Activated CD4-positive, alpha-beta T cell treated with anti-CD3 and anti-CD28 coated beads, Interleukin-2, Interleukin-4, amounts not matched to agents 100 ng/mL and 50 ng/mL, durations not matched to agents 16 hours and 8 hours (primary cell): ENCODE measurements at regions not wholly inside any gene's neighbourhood (a gene's known extent, or its start where the extent isn't known, plus 50 kb on each side); places are given as distances from the start of the nearest gene placed in this dataset.

ENCODE experiments used
- DNase-seq: peaks from one replicate; pipeline ENCODE4 v3.0.0-alpha.2; 2020; ENCODE audit warnings: low spot score

- no peak for DNase-seq
These were observed 696.3 kb downstream of the NR2F2 start for GRCh38 chr15:97026781-97027180.

GRCh38 chr15:97027772-97028171 is 697.3 kb downstream of the NR2F2 start:
- DNase-seq: no peak

DNA sequence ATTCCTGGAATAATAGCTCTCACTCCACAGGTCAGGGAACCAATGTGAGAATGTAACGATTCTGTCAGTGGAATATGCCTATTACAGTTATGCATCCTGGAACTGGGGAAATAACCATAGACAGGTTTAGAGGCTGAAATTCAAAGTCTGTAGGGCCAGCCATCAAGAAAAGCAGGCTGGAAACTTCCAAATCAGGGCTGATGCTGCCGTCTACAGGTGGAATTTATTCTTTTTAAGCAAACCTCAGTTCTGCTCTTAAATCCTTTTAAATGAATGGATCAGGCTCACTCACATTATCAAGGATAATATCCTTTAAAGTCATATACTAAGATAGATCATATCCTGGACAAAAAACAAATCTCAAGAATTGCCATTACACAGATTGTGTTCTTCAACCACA is 699.8 kb downstream of the NR2F2 start:
- no peak for DNase-seq

DNA sequence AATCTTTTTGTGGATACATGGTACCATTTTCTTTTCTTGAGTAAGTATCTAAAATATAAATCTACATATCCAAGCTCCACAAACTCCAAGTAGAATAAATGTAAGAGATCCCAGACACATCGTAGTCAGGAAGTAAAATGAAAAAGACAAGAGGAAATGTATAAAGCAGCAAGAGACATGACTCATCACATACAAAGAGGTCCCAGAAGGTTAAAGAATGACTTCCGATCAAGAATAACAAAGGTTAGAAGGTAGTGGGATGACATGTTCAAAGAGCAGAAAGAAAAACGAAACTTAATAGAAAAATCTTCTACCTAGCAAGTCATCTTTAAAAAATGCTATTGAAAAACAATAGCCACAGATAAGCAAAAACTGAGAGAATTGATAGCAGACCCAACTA is 705.8 kb downstream of the NR2F2 start:
- DNase-seq: no peak

- DNase-seq: no peak
These were observed 706.6 kb downstream of the NR2F2 start for GRCh38 chr15:97037080-97037479.

- no peak for DNase-seq
These were observed 715.3 kb downstream of the NR2F2 start for GRCh38 chr15:97045666-97046421.

DNA sequence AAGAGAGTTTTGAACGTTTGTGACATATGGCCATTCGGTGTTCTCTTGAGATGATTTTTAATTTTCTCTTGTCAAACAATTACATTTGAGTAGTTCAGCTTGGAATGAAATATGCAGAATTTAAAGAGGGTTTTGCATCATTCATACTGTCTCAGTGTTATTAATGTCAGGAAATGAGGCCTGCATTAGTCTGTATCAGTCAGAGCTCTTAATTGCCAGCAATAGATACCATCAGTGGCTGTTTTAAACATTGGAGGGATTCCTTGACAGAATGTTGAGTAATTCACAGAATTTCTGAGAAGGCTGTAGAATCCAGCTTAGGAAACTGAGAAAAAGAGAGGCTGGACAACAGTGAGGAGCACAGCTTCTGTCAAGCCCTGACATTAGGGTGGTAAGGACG is 722.0 kb downstream of the NR2F2 start:
- DNase-seq: no peak

DNA sequence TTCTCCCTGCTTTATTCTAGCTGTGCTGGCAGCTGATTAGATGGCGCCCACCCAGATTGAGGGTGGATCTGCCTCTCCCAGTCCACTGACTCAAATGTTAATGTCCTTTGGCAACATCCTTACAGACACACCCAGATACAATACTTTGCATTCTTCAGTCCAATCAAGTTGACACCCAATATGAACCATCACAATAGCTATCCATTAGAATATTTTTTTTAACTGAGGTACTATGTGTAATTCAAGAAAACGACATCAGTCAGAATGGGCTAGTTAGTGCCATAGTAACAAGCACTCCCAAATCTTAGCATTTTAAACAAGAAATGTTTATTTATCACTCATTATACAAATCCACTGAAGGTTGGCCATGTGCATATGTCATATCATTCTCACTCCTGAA is 723.1 kb downstream of the NR2F2 start:
- DNase-seq: no peak

- no peak for DNase-seq
These were observed 727.0 kb downstream of the NR2F2 start for GRCh38 chr15:97057503-97057902.

GRCh38 chr15:97059281-97059680 is 728.8 kb downstream of the NR2F2 start:
- no peak for DNase-seq

- DNase-seq: no peak
These were observed 730.9 kb downstream of the NR2F2 start for GRCh38 chr15:97061392-97061791.

DNA sequence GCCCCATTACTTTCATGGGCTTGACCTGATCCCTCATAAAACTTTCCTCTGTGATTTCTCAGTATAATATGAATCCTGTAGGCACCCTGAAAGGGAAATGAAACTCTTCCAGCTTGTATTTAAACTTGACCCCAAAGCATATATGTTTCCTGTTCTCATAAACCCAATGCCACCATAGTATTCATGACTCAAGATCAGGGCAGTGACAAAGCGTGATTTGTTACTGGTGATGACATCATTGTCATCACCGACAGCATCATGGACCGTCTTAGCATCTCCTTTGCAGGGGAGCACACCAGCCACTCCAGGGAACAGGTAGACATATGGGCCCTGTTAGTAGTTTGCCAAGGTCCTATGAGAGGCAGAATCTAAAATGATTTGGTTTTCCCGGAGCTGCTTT is 741.2 kb downstream of the NR2F2 start:
- DNase-seq: no peak

DNA sequence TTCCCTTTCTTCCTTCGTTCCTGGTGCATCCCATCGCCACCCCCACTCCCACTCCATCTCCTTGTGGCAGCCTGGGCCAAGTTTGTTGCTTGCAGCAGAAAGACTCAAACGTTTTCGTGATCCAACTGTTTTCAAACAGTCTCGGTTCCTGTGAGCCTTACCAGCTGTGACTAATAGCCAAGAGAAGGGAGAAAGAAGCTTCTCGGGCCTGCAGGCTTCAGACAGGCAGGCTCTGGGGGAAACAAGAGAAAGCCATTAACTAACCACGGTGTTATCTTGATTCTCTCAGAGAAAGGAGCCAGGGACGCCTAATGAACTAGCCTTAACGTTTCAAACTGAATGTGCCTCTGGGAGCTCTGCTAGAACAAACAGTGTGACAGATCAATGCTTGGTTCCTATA is 742.0 kb downstream of the NR2F2 start:
- DNase-seq: no peak

GRCh38 chr15:97076011-97076410 is 745.5 kb downstream of the NR2F2 start:
- no peak for DNase-seq

GRCh38 chr15:97077975-97078374 is 747.5 kb downstream of the NR2F2 start:
- no peak for DNase-seq

DNA sequence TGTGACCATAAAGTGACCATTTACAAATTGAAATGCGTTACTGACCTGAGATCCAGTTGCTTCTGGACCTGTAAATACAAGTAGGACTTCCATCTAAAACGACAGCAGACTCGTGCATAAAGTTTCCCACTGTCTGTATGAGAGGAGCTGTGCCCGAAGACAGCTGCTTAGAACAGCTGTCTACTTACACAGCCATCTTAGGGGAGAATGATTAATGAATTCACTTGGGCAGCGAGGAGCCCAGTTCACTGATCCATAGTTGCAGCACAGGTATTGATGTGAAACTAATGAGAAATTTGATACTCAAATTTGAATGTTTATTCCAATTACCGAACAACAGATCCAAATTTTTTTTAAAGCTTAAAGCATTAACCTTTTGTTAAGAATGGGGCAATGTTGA is 748.1 kb downstream of the NR2F2 start:
- no peak for DNase-seq

GRCh38 chr15:97081666-97082226 is 751.2 kb downstream of the NR2F2 start:
- DNase-seq: no peak

DNA sequence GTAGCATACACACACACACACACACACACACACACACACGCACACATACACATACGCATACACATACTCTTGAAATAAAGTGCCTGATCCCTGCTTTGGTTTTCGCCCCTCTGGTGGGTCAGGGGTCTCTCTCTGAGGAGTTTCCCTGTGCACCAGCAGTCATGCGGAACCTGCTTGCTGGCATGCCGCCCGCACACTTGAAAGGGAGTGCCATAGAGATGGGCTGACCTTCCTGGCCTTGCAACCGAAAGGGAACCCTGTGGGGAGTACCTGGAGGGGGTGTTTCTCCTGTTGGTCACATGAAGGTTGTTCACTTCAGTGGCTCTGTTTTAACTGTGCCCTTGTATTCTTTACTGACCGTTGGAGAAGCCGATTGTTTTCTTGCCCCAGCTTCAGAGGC is 752.3 kb downstream of the NR2F2 start:
- DNase-seq: no peak

DNA sequence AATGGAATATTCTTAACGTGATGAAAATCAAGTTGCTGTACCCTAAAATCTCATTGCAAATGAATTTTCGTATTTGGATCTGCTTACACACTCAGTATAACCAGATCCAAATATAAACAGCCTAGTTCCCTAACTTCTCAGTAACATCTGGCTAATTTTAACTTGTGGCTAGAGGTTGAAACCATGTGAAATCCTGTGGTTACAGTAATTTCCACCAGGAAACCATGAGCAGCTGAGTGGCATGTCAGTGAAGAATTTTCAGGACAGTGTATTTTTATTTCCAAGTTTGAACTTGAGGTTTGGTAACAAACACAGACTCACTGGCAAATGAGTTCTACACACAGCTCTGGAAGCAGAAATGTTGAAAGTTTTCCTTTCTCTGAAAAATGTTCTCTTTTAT is 754.1 kb downstream of the NR2F2 start:
- DNase-seq: no peak

DNA sequence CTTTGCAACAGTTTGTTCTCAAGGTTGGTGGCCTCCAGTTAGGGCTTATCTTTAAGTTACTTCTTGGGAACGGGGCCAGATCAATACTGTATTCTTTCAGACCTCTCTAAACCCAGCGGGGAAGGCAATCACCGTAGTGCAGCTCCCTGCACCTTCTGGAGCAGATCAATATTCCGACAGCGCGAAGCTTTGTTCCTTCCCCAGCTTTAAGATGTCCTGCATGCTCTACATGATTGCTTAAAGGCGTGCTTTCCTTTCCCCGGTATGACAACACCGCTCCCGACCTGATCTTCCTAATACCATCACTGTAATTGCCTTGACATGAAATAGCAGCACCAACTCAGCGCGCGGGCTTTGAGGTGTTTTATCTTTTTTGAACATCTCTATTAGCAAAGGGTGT is 755.2 kb downstream of the NR2F2 start:
- no peak for DNase-seq

- DNase-seq: no peak
These were observed 756.7 kb downstream of the NR2F2 start for GRCh38 chr15:97087006-97087741.

- no peak for DNase-seq
These were observed 760.6 kb downstream of the NR2F2 start for GRCh38 chr15:97091093-97091492.

DNA sequence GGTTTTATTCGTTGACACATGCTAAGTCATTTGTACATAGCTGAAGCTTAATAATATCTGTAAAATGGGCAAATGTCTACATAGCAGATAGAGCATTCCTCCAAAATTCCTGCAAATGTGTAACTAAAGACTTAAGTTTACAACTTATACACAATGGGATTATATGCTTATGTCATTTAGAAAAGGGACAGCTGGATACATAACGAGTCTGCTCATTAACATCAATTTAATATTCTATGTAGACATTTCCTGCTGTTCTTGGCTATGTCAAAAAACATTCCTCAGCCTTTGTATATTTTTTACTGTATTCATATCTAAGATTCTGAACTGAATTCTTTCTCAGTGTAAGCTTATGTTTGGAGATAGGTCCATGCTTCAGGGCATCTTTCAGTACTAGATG is 762.2 kb downstream of the NR2F2 start:
- DNase-seq: no peak
